ENCODE measurements at regions not wholly inside any gene's neighbourhood (a gene's known extent, or its start where the extent isn't known, plus 50 kb on each side); places are given as distances from the start of the nearest gene placed in this dataset.

DNA sequence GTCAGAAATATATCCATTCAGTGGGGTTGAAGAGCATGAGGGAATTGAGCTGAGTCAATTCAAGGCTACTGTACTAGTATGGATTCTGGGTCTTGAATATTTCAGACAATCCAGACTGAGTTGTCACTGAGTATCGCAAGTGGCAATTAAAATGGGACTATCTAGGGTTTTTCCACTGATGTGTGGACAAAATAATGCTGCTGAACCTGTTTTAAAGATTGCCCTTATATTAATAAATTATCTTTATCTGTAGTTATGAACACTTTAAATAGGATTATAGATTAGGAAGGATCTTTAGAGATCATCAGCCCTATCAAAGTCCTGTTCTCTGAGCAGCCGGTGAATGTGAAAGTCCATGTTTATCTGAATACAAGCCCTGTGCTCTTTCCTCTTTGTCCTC lies 478.3 kb upstream of the KIRREL3 start:
- Mint-ChIP-seq H3K4me1 (ENCODE audit: low read depth) (peaks cover 2% of the 10 kb centered on the region), H3K27me3 (no peaks in the 10 kb centered on the region), H3K4me3 (no peak overlapping the region), H3K27ac (no peak overlapping the region), H3K9me3 (no peaks in the 10 kb centered on the region), H3K36me3 (ENCODE audit: low read depth) (no peaks in the 10 kb centered on the region)
- POLR2A ChIA-PET = no interaction called here
- TF ChIP-seq, protein P1, sequence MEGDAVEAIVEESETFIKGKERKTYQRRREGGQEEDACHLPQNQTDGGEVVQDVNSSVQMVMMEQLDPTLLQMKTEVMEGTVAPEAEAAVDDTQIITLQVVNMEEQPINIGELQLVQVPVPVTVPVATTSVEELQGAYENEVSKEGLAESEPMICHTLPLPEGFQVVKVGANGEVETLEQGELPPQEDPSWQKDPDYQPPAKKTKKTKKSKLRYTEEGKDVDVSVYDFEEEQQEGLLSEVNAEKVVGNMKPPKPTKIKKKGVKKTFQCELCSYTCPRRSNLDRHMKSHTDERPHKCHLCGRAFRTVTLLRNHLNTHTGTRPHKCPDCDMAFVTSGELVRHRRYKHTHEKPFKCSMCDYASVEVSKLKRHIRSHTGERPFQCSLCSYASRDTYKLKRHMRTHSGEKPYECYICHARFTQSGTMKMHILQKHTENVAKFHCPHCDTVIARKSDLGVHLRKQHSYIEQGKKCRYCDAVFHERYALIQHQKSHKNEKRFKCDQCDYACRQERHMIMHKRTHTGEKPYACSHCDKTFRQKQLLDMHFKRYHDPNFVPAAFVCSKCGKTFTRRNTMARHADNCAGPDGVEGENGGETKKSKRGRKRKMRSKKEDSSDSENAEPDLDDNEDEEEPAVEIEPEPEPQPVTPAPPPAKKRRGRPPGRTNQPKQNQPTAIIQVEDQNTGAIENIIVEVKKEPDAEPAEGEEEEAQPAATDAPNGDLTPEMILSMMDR (IDR thresholded peaks at IDR 0.05) = no peak
- ATAC-seq (no peak), DNase-seq (no peak)
- intact Hi-C loops (cut with micrococcal nuclease) = no loop called here
- CTCF ChIA-PET = no interaction called here

- Mint-ChIP-seq H3K4me3 (no peak overlapping the region), H3K36me3 (ENCODE audit: low read depth) (no peaks in the 10 kb centered on the region), H3K4me1 (ENCODE audit: low read depth) (peaks cover 2% of the 10 kb centered on the region), H3K9me3 (no peaks in the 10 kb centered on the region), H3K27me3 (no peaks in the 10 kb centered on the region), H3K27ac (no peak overlapping the region)
- ChIA-PET POLR2A (no interaction called here), CTCF (no interaction called here)
- TF ChIP-seq, protein P1 (IDR thresholded peaks at IDR 0.05) = no peak
- intact Hi-C loops (cut with micrococcal nuclease) = no loop called here
- DNase-seq (no peak), ATAC-seq (no peak)
These were observed 474.2 kb upstream of the KIRREL3 start for GRCh38 chr11:127474766-127475165.

GRCh38 chr11:127472505-127472904 lies 471.9 kb upstream of the KIRREL3 start:
- no peak overlapping the region for H3K4me3 Mint-ChIP-seq
- H3K4me1 Mint-ChIP-seq (ENCODE audit: low read depth) = peaks cover 2% of the 10 kb centered on the region
- CTCF ChIA-PET = interaction anchor here (1.5 kb wide), 1 partner anchor 21 kb away, joined by 3 read pairs; no protein-coding TSS in a partner anchor
- DNase-seq = no peak
- H3K36me3 Mint-ChIP-seq (ENCODE audit: low read depth) = no peaks in the 10 kb centered on the region
- POLR2A ChIA-PET = no interaction called here
- no peak overlapping the region for H3K27ac Mint-ChIP-seq
- no peaks in the 10 kb centered on the region for H3K27me3 Mint-ChIP-seq
- ATAC-seq = no peak
- no peaks in the 10 kb centered on the region for H3K9me3 Mint-ChIP-seq
- intact Hi-C loops (cut with micrococcal nuclease) = no loop called here
- TF ChIP-seq, protein P1 (IDR thresholded peaks at IDR 0.05) = no peak

GRCh38 chr11:127471662-127472061 lies 471.1 kb upstream of the KIRREL3 start:
- Mint-ChIP-seq H3K4me1 (ENCODE audit: low read depth) (peaks cover 2% of the 10 kb centered on the region), H3K27me3 (no peaks in the 10 kb centered on the region), H3K9me3 (no peaks in the 10 kb centered on the region), H3K36me3 (ENCODE audit: low read depth) (no peaks in the 10 kb centered on the region), H3K4me3 (no peak overlapping the region), H3K27ac (no peak overlapping the region)
- ChIA-PET POLR2A (no interaction called here), CTCF (interaction anchor here (1.5 kb wide), 1 partner anchor 22 kb away, joined by 3 read pairs; no protein-coding TSS in a partner anchor)
- intact Hi-C loops (cut with micrococcal nuclease) = no loop called here
- TF ChIP-seq, protein P1 (IDR thresholded peaks at IDR 0.05) = no peak
- no peak for DNase-seq
- no peak for ATAC-seq

DNA sequence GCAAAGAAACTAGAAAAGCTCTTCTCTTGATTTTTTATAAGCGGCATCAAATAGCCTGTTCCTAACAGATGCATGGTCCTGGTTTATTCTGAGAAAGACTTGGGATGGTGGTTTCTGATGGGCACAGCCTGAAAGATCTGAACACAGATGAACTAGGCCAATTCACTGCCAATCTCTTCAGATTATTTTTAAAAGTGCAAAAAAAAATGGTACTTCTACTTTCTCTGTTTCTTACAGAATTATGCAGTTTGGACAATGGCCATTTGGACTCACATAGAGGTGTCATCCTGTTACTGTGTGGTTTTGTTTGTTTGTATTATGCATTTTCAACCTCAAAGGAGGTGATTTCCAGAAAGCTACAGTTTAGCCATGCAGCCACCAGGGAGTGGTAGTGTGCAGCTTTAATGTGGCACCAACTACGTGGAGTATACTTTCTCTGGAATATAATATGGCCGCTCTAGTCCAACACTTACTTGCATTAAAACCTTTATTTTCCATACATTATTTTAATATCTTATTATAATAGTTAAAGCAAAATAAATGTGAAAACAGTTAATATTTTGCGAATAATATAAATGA lies 469.8 kb upstream of the KIRREL3 start:
- Mint-ChIP-seq H3K36me3 (ENCODE audit: low read depth) (no peaks in the 10 kb centered on the region), H3K4me3 (no peak overlapping the region), H3K27ac (no peak overlapping the region), H3K4me1 (ENCODE audit: low read depth) (peaks cover 2% of the 10 kb centered on the region), H3K27me3 (no peaks in the 10 kb centered on the region), H3K9me3 (no peaks in the 10 kb centered on the region)
- intact Hi-C loops (cut with micrococcal nuclease) = no loop called here
- ATAC-seq (peak; percentile 51), DNase-seq (peak; percentile 26)
- TF ChIP-seq, protein P1 (IDR thresholded peaks at IDR 0.05) = peak; percentile 37
- POLR2A ChIA-PET = no interaction called here
- CTCF ChIA-PET = interaction anchor here (0.7 to 1.0 kb wide), 5 partner anchors 23 to 117 kb away, joined by 3 to 4 read pairs (median 3); no protein-coding TSS in a partner anchor
